ENCODE measurements at regions not wholly inside any gene's neighbourhood (a gene's known extent, or its start where the extent isn't known, plus 50 kb on each side); places are given as distances from the start of the nearest gene placed in this dataset.

DNA sequence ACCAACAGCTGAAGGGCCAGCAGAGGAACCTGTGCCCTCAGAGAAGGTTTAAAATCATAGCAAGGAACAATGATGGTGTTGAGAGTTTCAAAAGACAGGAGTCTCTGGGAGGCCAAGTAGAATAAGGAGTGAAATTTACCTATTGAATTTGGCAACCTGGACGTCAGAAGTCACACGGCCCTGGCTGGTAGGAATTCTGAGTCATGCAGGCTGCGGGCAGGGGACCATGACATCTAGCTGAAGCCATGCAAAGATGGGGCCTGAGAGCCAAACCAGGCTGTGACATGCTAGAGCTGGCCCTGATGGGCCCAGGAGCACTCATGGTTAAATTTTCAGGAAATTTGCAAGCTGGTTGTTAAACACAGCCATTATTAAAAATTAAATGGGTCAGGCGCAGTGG, 64.0 kb upstream of the SNX9 start:
- DNase-seq = no peak
- ChIA-PET POLR2A (no interaction called here), CTCF (interaction anchor here (0.7 to 1.1 kb wide), 5 partner anchors 12 to 378 kb away, joined by 3 read pairs; partner anchors contain the start of gene ZDHHC14)
- H3K4me1 Mint-ChIP-seq = peaks cover 73% of the 10 kb centered on the region
- H3K36me3 Mint-ChIP-seq (ENCODE audit: low read depth) = no peaks in the 10 kb centered on the region
- H3K27me3 Mint-ChIP-seq = peaks cover 47% of the 10 kb centered on the region
- H3K9me3 Mint-ChIP-seq = no peaks in the 10 kb centered on the region
- no peak overlapping the region for H3K4me3 Mint-ChIP-seq
- no peak overlapping the region for H3K27ac Mint-ChIP-seq

DNA sequence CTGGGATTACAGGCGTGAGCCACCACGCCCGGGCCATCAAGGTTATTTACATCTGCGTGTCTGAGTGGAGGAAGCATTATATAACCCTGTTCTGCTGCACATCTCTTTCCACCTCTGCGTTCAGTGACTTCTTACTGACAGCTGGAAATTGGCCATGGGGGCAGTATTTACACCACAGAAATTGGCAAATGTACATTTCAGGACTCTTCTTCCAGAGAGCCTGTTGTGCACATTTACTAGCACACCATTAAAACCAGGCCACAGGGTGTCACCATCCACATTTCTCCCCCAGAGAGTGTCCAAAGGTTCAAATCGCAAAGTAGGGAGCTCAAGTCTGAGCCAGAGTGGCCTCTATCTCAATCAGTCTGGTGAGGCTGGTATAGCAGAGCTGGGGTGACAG, 62.9 kb upstream of the SNX9 start:
- no peaks in the 10 kb centered on the region for H3K9me3 Mint-ChIP-seq
- no peak for DNase-seq
- no peak overlapping the region for H3K4me3 Mint-ChIP-seq
- no peak overlapping the region for H3K27ac Mint-ChIP-seq
- H3K36me3 Mint-ChIP-seq (ENCODE audit: low read depth) = no peaks in the 10 kb centered on the region
- peaks cover 76% of the 10 kb centered on the region for H3K4me1 Mint-ChIP-seq
- CTCF ChIA-PET = interaction anchor here (0.6 to 4.0 kb wide), 5 partner anchors 10 to 114 kb away, joined by 3 to 15 read pairs (median 3); no protein-coding TSS in a partner anchor
- POLR2A ChIA-PET = no interaction called here
- H3K27me3 Mint-ChIP-seq = peaks cover 40% of the 10 kb centered on the region

DNA sequence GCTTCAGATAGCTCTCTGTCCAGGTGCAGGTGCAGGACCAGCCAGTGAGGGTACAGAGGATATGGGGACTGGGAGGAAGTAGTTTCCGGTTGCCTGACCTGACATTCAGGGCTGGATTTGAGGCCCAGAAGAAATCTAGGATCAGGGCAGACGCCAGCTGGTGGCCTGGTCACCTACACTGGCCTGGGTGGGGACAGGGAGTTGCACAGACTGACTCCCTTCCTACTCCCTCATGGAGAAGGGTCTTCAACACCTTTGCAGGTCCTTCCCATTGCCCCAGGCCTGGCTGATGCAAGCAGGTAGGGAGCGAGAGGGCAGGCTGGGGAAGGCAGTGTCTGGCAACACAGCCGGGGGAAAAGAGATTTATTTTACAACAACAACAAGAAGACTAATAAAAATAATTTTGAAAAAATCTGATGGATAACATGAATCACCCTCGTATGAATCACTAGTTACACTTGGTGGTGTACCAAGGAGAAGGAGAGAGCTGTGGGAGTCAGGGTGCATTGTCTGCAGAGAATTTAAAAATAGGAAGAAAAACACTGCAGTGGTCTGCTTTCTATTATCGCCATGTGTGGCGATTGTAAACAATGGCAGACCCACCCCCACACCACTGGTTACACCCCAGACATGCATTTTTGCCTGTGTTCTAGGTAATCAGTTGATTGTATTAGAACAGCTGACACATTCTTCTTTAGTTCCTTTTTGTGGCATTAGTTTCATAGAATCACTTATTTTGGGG, 62.3 kb upstream of the SNX9 start:
- Mint-ChIP-seq H3K9me3 (no peaks in the 10 kb centered on the region), H3K36me3 (ENCODE audit: low read depth) (no peaks in the 10 kb centered on the region), H3K4me1 (peaks cover 70% of the 10 kb centered on the region), H3K4me3 (no peak overlapping the region), H3K27ac (peak overlapping the region; percentile 62), H3K27me3 (peaks cover 37% of the 10 kb centered on the region)
- ChIA-PET POLR2A (no interaction called here), CTCF (interaction anchor here (1.2 to 4.0 kb wide), 5 partner anchors 10 to 113 kb away, joined by 3 to 15 read pairs (median 3); no protein-coding TSS in a partner anchor)
- no peak for DNase-seq

DNA sequence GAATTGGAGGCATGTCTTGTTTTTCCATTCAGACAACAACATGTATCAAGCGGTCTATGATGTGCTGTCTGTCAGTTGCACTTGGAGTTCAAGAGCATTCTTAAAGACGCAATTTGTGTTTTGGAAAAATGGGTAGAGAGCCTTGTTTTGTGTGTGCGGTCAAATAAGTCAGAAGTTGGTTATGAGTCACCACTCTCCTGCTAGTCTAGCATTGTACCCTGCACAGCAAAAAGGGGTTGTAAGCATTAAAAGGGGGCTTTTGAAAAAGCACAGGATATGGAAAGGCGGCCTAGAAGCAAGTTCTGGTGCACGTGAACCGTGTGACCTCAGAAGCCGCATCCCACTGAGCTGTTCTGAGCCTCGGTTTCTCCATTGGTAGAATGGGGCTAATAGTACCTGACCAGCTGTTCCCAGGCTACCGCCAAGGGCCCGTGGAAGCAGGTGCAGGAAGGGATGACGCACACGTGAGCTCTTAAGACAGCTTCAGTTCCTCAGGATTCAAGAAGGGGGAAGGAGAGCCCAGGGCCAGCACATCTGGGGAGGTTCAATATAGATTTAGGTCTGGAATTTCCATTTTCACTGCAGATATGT, 61.6 kb upstream of the SNX9 start:
- Mint-ChIP-seq H3K9me3 (no peaks in the 10 kb centered on the region), H3K27me3 (peaks cover 39% of the 10 kb centered on the region), H3K4me1 (peaks cover 67% of the 10 kb centered on the region), H3K36me3 (ENCODE audit: low read depth) (no peaks in the 10 kb centered on the region), H3K27ac (peak overlapping the region; percentile 62), H3K4me3 (no peak overlapping the region)
- POLR2A ChIA-PET = interaction anchor here (0.6 kb wide), 1 partner anchor 131 kb away, joined by 5 read pairs; no protein-coding TSS in a partner anchor
- CTCF ChIA-PET = interaction anchor here (1.2 to 4.0 kb wide), 3 partner anchors 9 to 112 kb away, joined by 3 to 15 read pairs (median 12); no protein-coding TSS in a partner anchor
- peak; percentile 51 for DNase-seq

DNA sequence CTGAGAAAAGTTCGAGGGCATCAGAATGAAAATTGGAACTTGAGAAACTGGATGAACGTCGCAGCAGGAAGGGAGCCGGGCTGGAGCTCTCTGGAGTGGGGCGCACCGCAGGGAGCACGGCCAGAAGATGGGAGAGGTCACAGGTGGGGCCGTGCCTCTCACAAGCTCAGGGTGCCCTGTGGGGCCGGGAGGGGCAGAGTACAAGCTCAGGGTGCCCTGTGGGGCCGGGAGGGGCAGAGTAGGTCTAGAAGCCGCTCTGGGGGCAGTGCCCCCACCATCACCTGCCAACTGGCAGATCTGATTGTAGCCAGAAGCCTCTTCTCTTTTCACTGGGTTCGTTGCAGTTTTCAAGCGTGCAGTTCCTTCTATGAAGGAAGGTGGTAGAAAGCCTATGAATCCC, 61.1 kb upstream of the SNX9 start:
- Mint-ChIP-seq H3K27ac (peak overlapping the region; percentile 62), H3K9me3 (no peaks in the 10 kb centered on the region)
- POLR2A ChIA-PET = interaction anchor here (0.6 kb wide), 1 partner anchor 131 kb away, joined by 5 read pairs; no protein-coding TSS in a partner anchor

DNA sequence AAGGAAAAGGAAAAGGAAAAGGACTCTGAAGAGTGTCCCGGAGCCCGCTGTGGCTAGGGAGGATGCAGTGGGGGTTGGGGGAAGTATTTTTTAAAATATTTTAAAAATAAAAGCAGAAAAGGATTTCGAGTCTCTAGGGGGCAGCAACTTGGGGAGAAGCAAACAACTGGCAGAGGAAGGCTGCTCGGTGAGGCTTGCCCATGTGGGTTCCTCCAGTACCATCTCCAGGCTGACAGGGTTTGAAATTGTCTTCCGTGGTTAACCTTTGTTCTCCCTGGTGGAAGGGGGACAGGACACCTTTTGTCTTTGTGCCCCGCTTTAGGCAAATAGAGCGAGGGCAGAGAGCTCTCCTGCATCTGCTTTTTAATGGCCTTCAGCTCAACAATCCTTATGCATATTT, 60.4 kb upstream of the SNX9 start:
- CTCF ChIA-PET = interaction anchor here (1.1 to 4.0 kb wide), 5 partner anchors 8 to 116 kb away, joined by 3 to 15 read pairs (median 4); no protein-coding TSS in a partner anchor
- H3K27me3 Mint-ChIP-seq = peaks cover 36% of the 10 kb centered on the region
- no peak for DNase-seq
- H3K36me3 Mint-ChIP-seq (ENCODE audit: low read depth) = no peaks in the 10 kb centered on the region
- H3K4me1 Mint-ChIP-seq = peaks cover 61% of the 10 kb centered on the region
- H3K4me3 Mint-ChIP-seq = no peak overlapping the region
- POLR2A ChIA-PET = no interaction called here
- peak overlapping the region; percentile 57 for H3K27ac Mint-ChIP-seq
- H3K9me3 Mint-ChIP-seq = no peaks in the 10 kb centered on the region

More for the DNA sequence above, 61.1 kb upstream of the SNX9 start:
- DNase-seq = no peak
- no peak overlapping the region for H3K4me3 Mint-ChIP-seq
- CTCF ChIA-PET = interaction anchor here (2.8 to 4.0 kb wide), 2 partner anchors 9 to 112 kb away, joined by 12 to 15 read pairs; no protein-coding TSS in a partner anchor
- H3K4me1 Mint-ChIP-seq = peaks cover 62% of the 10 kb centered on the region
- no peaks in the 10 kb centered on the region for H3K36me3 Mint-ChIP-seq (ENCODE audit: low read depth)
- H3K27me3 Mint-ChIP-seq = peaks cover 37% of the 10 kb centered on the region

DNA sequence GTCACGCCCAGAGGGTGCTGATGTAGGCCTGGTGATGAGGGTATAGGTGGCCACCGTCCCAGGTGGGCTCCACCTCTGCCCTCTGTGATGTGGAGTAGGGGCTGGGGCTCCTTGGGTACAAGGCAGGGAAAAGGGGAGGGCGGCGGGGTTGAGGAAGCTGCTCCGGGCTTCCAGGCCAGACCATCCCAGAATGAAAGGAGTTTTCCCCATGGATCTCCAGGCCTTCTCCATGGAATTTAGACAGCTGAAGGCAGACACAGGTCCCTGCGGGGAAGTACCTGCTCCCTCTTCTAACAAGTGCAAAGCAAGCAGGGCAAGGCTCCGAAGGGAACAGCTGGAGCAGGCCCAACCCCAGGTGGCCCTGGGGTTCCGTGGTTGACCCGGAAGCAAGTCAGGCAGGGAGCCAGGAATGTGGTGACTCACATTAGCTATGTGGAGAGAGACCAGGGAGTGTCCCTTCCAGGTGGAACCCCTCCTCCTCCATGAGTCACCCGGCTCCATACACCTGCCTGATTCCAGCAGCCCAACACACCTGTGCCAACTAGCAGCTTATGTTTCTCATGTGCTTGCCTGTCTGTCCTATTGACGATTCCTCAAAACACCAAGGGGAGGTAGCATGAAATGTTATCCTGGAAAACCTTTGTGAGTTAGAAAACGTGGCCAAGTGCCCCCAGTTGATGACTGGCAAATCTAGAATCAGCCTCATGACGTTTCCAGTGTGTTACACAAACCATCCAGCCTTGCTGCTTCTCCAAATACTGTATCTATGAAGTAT, 59.7 kb upstream of the SNX9 start:
- H3K4me3 Mint-ChIP-seq = no peak overlapping the region
- H3K27ac Mint-ChIP-seq = peak overlapping the region; percentile 83
- no peaks in the 10 kb centered on the region for H3K9me3 Mint-ChIP-seq
- no peaks in the 10 kb centered on the region for H3K36me3 Mint-ChIP-seq (ENCODE audit: low read depth)
- ChIA-PET CTCF (interaction anchor here (1.1 to 4.0 kb wide), 10 partner anchors 8 to 263 kb away, joined by 3 to 15 read pairs (median 4); no protein-coding TSS in a partner anchor), POLR2A (no interaction called here)
- H3K4me1 Mint-ChIP-seq = peaks cover 65% of the 10 kb centered on the region
- peaks cover 30% of the 10 kb centered on the region for H3K27me3 Mint-ChIP-seq
- DNase-seq = no peak

DNA sequence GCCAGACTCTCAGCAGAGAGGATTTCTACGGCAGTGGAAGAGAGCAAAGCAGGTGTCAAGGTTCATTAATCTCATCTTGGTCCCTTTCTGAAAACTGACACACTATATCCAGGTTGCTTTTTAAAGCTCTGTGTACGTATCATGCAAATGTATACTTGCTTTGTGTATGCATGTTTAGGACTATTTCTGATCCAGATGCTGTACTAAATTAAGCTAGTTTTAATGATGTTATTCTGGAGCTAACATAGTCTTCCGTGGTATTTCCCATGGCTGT, 59.2 kb upstream of the SNX9 start:
- H3K27me3 Mint-ChIP-seq = peaks cover 25% of the 10 kb centered on the region
- CTCF ChIA-PET = interaction anchor here (0.6 to 1.6 kb wide), 9 partner anchors 8 to 551 kb away, joined by 3 to 5 read pairs (median 4); no protein-coding TSS in a partner anchor
- DNase-seq = no peak

DNA sequence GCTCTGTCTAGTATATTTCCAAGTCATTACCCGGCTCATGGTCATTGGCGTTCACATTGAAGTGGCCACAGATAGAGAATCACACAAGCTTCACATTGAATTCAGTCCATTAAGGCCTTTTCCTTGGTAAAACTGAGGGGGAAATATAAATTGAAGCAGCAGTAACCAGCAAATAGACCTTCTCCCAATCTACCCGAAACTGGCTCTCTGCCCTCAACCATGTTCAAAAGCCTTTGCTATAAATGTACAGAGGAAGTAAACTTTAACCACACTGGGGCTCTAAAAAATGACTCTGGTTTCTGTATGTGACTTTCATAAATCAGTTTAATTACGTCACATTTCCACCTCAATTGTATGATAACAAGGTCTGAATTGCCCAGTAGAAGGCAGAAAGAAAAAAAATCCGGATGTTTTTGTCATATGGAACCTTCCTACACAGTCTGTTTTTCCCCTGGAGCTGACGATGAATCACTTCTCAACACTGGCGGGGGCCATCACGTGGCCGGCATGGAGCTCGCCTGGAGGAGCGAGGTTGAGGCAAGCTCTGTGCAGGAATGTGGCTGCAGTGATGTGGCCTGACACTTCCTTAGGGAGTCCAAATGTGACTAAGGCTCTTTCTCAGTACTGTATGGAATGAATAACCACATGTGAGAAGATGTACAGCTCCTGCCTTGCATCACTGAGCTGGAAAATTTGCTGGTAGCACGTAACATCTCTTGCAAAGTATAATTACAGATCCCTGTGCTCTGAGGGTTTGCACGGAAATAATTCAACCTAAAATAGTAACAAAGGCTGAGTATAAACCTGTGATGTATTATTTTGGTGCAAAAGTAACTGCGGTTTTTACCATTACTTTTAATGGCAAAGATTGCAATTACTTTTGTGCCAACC, 58.6 kb upstream of the SNX9 start:
- H3K27me3 Mint-ChIP-seq = peaks cover 24% of the 10 kb centered on the region
- H3K4me1 Mint-ChIP-seq = peaks cover 67% of the 10 kb centered on the region
- ChIA-PET POLR2A (interaction anchor here (0.6 kb wide), 2 partner anchors 44 to 220 kb away, joined by 3 to 4 read pairs; no protein-coding TSS in a partner anchor), CTCF (interaction anchor here (0.6 to 1.6 kb wide), 6 partner anchors 9 to 552 kb away, joined by 3 to 5 read pairs (median 4); no protein-coding TSS in a partner anchor)
- peak overlapping the region; percentile 33 for H3K4me3 Mint-ChIP-seq
- DNase-seq = peak; percentile 84
- no peaks in the 10 kb centered on the region for H3K9me3 Mint-ChIP-seq
- peak overlapping the region; percentile 83 for H3K27ac Mint-ChIP-seq
- H3K36me3 Mint-ChIP-seq (ENCODE audit: low read depth) = no peaks in the 10 kb centered on the region

More for the DNA sequence above, 59.2 kb upstream of the SNX9 start:
- Mint-ChIP-seq H3K4me1 (peaks cover 62% of the 10 kb centered on the region), H3K27ac (peak overlapping the region; percentile 83), H3K4me3 (peak overlapping the region; percentile 33), H3K9me3 (no peaks in the 10 kb centered on the region), H3K36me3 (ENCODE audit: low read depth) (no peaks in the 10 kb centered on the region)
- POLR2A ChIA-PET = no interaction called here

DNA sequence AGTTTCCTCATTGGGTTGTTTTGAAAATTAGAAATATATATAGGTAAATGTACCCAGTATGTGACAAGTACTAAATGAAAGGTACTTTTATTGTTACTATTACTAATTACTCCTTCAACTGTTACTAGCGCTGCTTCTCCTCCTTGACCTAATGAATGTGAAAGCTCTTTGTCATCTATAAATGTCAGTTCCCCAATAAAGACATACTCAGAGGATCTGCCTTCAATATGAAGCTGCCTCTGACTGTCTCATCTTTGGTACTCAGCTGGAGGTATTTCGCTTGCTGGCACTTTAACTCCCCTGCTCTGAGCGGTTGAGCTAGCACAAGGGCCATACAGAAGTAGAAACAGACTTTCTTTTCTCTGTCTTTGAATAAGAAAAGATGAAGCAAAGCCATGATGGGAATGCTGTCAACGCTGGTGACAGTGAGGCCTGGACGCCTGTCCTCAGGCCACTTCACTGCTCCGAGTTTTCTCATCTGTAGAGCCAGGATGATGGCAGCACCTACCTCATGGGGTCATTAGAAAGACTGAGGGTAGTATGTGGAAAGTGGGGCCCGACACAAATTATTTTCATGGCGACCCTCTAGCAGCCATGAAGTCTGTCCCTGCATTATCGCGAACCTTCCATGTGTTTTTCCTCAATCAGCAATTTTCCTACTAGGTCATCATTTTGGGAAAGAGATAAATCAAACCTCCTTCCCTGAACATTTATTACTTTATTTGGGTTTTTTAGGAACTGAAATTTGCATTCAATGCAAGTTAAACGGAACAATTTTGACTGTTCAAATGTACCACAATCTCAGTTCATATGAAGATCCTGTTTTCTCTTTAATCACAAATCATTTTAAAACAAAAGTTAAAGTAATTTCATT, 55.9 kb upstream of the SNX9 start:
- Mint-ChIP-seq H3K36me3 (ENCODE audit: low read depth) (no peaks in the 10 kb centered on the region), H3K27ac (no peak overlapping the region), H3K9me3 (no peaks in the 10 kb centered on the region), H3K27me3 (peaks cover 25% of the 10 kb centered on the region), H3K4me3 (no peak overlapping the region), H3K4me1 (peaks cover 50% of the 10 kb centered on the region)
- DNase-seq = no peak
- POLR2A ChIA-PET = no interaction called here
- CTCF ChIA-PET = no interaction called here

DNA sequence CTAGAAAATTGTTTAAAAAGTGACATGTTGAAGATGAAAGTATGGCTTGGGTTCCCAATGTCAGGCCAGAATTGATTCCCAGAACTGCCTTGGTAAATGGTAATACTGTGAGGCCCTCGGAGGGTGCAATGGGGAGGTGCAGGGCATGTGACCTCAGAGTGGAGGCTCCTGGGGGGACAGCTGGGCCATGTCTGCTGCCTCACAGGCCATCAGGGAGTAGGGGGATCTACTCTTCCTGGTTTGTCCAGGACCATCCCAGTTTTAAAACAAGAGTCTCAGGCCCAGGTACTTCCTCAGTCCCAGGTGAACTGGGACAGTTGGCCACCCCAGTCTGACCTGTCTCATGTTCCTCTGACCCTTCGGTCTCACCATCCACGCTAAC, 55.3 kb upstream of the SNX9 start:
- Mint-ChIP-seq H3K9me3 (no peaks in the 10 kb centered on the region), H3K36me3 (ENCODE audit: low read depth) (no peaks in the 10 kb centered on the region), H3K4me3 (no peak overlapping the region), H3K27ac (peak overlapping the region; percentile 44), H3K27me3 (peaks cover 25% of the 10 kb centered on the region), H3K4me1 (peaks cover 44% of the 10 kb centered on the region)
- ChIA-PET POLR2A (no interaction called here), CTCF (no interaction called here)
- no peak for DNase-seq

Measured in activated CD4-positive, alpha-beta T cell treated with anti-CD3 and anti-CD28 coated beads, Interleukin-2, amount 10 ng/mL, durations not matched to agents 7 days and 5 days (primary cell).